GM12878 (cell line): ENCODE measurements at regions not wholly inside any gene's neighbourhood (a gene's known extent, or its start where the extent isn't known, plus 50 kb on each side); places are given as distances from the start of the nearest gene placed in this dataset.

Source experiments
- ATAC-seq: fragments of 200-7000 bp; cut with Tn5 transposase; 3 replicates; pipeline ENCODE4 v1.9.1; 2020; ENCODE audit warnings: mild to moderate bottlenecking, moderate library complexity
- BruUV-seq: library from RNA; stranded (reverse); fragments of 400-500 nt; replicated peaks from 2 replicates; lab custom pipeline; 2021; lab: Mats Ljungman, UMichigan
- CTCF ChIA-PET: fragments of 300-600 bp; sonication (Branson Sonifier 250); formaldehyde crosslinking; extraction: SDS; loops from one replicate; lab custom pipeline; 2021; ENCODE audit warnings: inconsistent platforms; lab: Yijun Ruan, JAX
- POLR2A ChIA-PET: fragments of 350-600 bp; formaldehyde crosslinking; extraction: SDS; loops from one replicate; lab custom pipeline; 2021; ENCODE audit warnings: inconsistent platforms; lab: Charles Lee
- RAD21 ChIA-PET: fragments of 300-600 bp; sonication (Branson Sonifier 250); formaldehyde crosslinking; loops from one replicate; lab custom pipeline; 2023; ENCODE audit warnings: antibody characterized with exemption; ENCODE audit not compliant: unreplicated experiment; lab: Charles Lee
- SMC1A ChIA-PET: fragments of 300-600 bp; sonication (Branson Sonifier 250); formaldehyde crosslinking; loops from one replicate; lab custom pipeline; 2023; ENCODE audit not compliant: unreplicated experiment, uncharacterized antibody; lab: Charles Lee
- DNase-seq: peaks from one replicate; pipeline ENCODE4 v3.0.0-alpha.2; 2011; ENCODE audit warnings: low read depth, low spot score
- FAIRE-seq: peaks from 3 replicates; lab custom pipeline; 2011; peaks lifted over from hg19 to GRCh38; lab: Jason Lieb, UNC
- H2AFZ ChIP-seq: 2 replicates; pipeline ENCODE4 v1.6.0; 2011; ENCODE audit warnings: low read depth, low read length, control low read depth; ENCODE audit not compliant: control insufficient read depth
- H3K27ac ChIP-seq: 2 replicates; pipeline ENCODE4 v1.5.1; 2011; ENCODE audit warnings: control low read depth; ENCODE audit not compliant: control insufficient read depth, insufficient read depth
- H3K27me3 ChIP-seq, 2 experiments: replicated peaks in 1 of 2; 2 replicates each; pipeline versions ENCODE4 v1.6.0 to v1.6.1; 2011; ENCODE audit warnings: low read length in 1 of 2; ENCODE audit not compliant: control insufficient read depth in 2 of 2, insufficient read depth in 2 of 2
- H3K36me3 ChIP-seq, 2 experiments: 2 replicates each; pipeline ENCODE4 v1.5.1; 2011; ENCODE audit warnings: low read length in 1 of 2; ENCODE audit not compliant: control insufficient read depth in 2 of 2, insufficient read depth in 2 of 2
- H3K4me1 ChIP-seq: 2 replicates; pipeline ENCODE4 v1.6.1; 2011; ENCODE audit warnings: mild to moderate bottlenecking, low read length, moderate library complexity, mixed read lengths; ENCODE audit not compliant: control insufficient read depth, insufficient read depth
- H3K4me2 ChIP-seq: 2 replicates; pipeline ENCODE4 v1.6.0; 2011; ENCODE audit warnings: control low read depth; ENCODE audit not compliant: control insufficient read depth, insufficient read depth
- H3K4me3 ChIP-seq: fragments of 200-600 bp; sonication (generic); 2 replicates; pipeline ENCODE4 v1.5.1; 2016
- H3K79me2 ChIP-seq: 2 replicates; pipeline ENCODE4 v1.6.0; 2011; ENCODE audit warnings: low read length; ENCODE audit not compliant: control insufficient read depth, insufficient read depth
- H3K9ac ChIP-seq: 2 replicates; pipeline ENCODE4 v1.8.0; 2011; ENCODE audit warnings: low read length, control low read depth, mixed read lengths; ENCODE audit not compliant: control insufficient read depth, insufficient read depth
- H3K9me3 ChIP-seq: replicated peaks from 3 replicates; pipeline ENCODE4 v1.5.1; 2011; ENCODE audit warnings: mild to moderate bottlenecking, low read length; ENCODE audit not compliant: control insufficient read depth, insufficient read depth
- H4K20me1 ChIP-seq: 2 replicates; pipeline ENCODE4 v1.6.0; 2011; ENCODE audit not compliant: control insufficient read depth, insufficient read depth
- E2F4 ChIP-seq: IDR thresholded peaks from 2 replicates; pipeline ENCODE4 v1.6.1; 2012; ENCODE audit warnings: low read depth, low read length, improper control_type of control experiment
- ETV6 ChIP-seq, 2 experiments: fragments of 450-650 bp in 1 of 2; IDR thresholded peaks in 1 of 2; conservative IDR thresholded peaks in 1 of 2; 2 replicates each; pipeline ENCODE4 v1.6.1; 2014; ENCODE audit warnings: antibody characterized with exemption in 1 of 2, borderline replicate concordance in 1 of 2, low read depth in 1 of 2, mild to moderate bottlenecking in 1 of 2, moderate library complexity in 1 of 2
- FOXK2 ChIP-seq: fragments of 450-650 bp; IDR thresholded peaks from 2 replicates; pipeline ENCODE4 v1.6.1; 2017; ENCODE audit warnings: mild to moderate bottlenecking, moderate library complexity
- SIN3A ChIP-seq: IDR thresholded peaks from 2 replicates; pipeline ENCODE4 v1.6.1; 2012; ENCODE audit warnings: low read depth, low read length, improper control_type of control experiment
- SMC3 ChIP-seq: IDR thresholded peaks from 2 replicates; pipeline ENCODE4 v1.6.1; 2011; ENCODE audit warnings: low read length, improper control_type of control experiment, borderline replicate concordance
- TARDBP ChIP-seq: IDR thresholded peaks from 2 replicates; pipeline ENCODE4 v1.6.1; 2016; ENCODE audit warnings: borderline replicate concordance
- ZBTB40 ChIP-seq: fragments of 450-650 bp; IDR thresholded peaks from 2 replicates; pipeline ENCODE4 v1.6.1; 2016; ENCODE audit warnings: mild to moderate bottlenecking, moderate library complexity, borderline replicate concordance
- ZNF592 ChIP-seq: fragments of 450-650 bp; IDR thresholded peaks from 2 replicates; pipeline ENCODE4 v1.6.1; 2017; ENCODE audit warnings: mild to moderate bottlenecking, moderate library complexity
- WGBS: methylation state at CpG from one replicate; pipeline ENCODE4 v1.1.6; 2016; ENCODE audit warnings: low lambda C conversion rate; ENCODE audit not compliant: insufficient replicate concordance, insufficient coverage; ENCODE audit errors: missing lambda C conversion rate; 5-methylcytosine and 5-hydroxymethylcytosine counted together
- in situ Hi-C: fragments of 300-500 bp; cut with MboI; formaldehyde crosslinking; loops from 9 replicates; pipeline ENCODE4 v1.14.3; 2018; ENCODE audit warnings: mixed read lengths
- intact Hi-C: fragments of 100-400 bp; cut with micrococcal nuclease; formaldehyde crosslinking; loops from one replicate; pipeline ENCODE4 v1.14.2; 2022; ENCODE audit not compliant: unreplicated experiment
- TF ChIP-seq, protein P1 (sequence below): IDR thresholded peaks from 2 replicates; pipeline ENCODE4 v1.6.1; 2011; ENCODE audit warnings: borderline replicate concordance, low read depth, mild to moderate bottlenecking, moderate library complexity, low read length; ENCODE audit not compliant: insufficient read depth, poor library complexity, severe bottlenecking

- DNase-seq (no peak), FAIRE-seq (no peak), ATAC-seq (no peak)
- H3K79me2 ChIP-seq = no peaks in the 10 kb centered on the region
- H3K9ac ChIP-seq = no peak overlapping the region
- no peak overlapping the region for H3K4me3 ChIP-seq
- in situ Hi-C loops = no loop called here
- intact Hi-C loops = no loop called here
- H3K9me3 ChIP-seq = no peaks in the 10 kb centered on the region
- ChIA-PET CTCF (no interaction called here), SMC1A (no interaction called here), RAD21 (no interaction called here), POLR2A (no interaction called here)
- H3K4me2 ChIP-seq = no peak overlapping the region
- no peak for TF ChIP-seq ZBTB40
- TF ChIP-seq, protein P1, sequence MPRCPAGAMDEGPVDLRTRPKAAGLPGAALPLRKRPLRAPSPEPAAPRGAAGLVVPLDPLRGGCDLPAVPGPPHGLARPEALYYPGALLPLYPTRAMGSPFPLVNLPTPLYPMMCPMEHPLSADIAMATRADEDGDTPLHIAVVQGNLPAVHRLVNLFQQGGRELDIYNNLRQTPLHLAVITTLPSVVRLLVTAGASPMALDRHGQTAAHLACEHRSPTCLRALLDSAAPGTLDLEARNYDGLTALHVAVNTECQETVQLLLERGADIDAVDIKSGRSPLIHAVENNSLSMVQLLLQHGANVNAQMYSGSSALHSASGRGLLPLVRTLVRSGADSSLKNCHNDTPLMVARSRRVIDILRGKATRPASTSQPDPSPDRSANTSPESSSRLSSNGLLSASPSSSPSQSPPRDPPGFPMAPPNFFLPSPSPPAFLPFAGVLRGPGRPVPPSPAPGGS = no peak
- TF ChIP-seq FOXK2 = no peak
- TF ChIP-seq SMC3 = no peak
- no peak for TF ChIP-seq ETV6 (conservative IDR thresholded peaks at IDR 0.05 in 1 of 2, IDR thresholded peaks at IDR 0.05 in 1 of 2; ENCODE audit: borderline replicate concordance in 1 of 2, low read depth in 1 of 2)
- TF ChIP-seq SIN3A = no peak
- no peak for TF ChIP-seq E2F4
- no peak for TF ChIP-seq ZNF592
- no peak for TF ChIP-seq TARDBP
- WGBS = 10% methylated on average over 5 of the region's 5 CpGs
- H3K27ac ChIP-seq = no peak overlapping the region
- H3K4me1 ChIP-seq = no peaks in the 10 kb centered on the region
- H4K20me1 ChIP-seq = no peaks in the 10 kb centered on the region
- no TSS peak for BruUV-seq
- H2AFZ ChIP-seq = no peak overlapping the region
- no peaks in the 10 kb centered on the region for H3K36me3 ChIP-seq
- no peaks in the 10 kb centered on the region for H3K27me3 ChIP-seq
These were observed 587.3 kb upstream of the ROBO1 start for GRCh38 chr3:80355144-80355543.
